IMR-90 (cell line): ENCODE measurements at regions not wholly inside any gene's neighbourhood (a gene's known extent, or its start where the extent isn't known, plus 50 kb on each side); places are given as distances from the start of the nearest gene placed in this dataset.

Experiments
- ATAC-seq: fragments of 200-7000 bp; cut with Tn5 transposase; 2 replicates; pipeline ENCODE4 v1.9.1; 2020; ENCODE audit warnings: low read depth, mild to moderate bottlenecking, moderate library complexity
- BruUV-seq: library from RNA; stranded (reverse); fragments of 400-500 nt; replicated peaks from 2 replicates; lab custom pipeline; 2021; lab: Mats Ljungman, UMichigan
- CTCF ChIA-PET: fragments of 300-600 bp; formaldehyde crosslinking; extraction: SDS; loops from one replicate; lab custom pipeline; 2021; ENCODE audit warnings: antibody characterized with exemption; lab: Yijun Ruan, JAX
- POLR2A ChIA-PET: fragments of 300-600 bp; sonication (Branson Sonifier 250); formaldehyde crosslinking; loops from one replicate; lab custom pipeline; 2022; ENCODE audit warnings: antibody characterized with exemption; ENCODE audit not compliant: unreplicated experiment; lab: Charles Lee
- DNase-seq: peaks from one replicate; pipeline ENCODE4 v3.0.0; 2013
- H2AFZ ChIP-seq: replicated peaks from 2 replicates; pipeline ENCODE3; 2013; ENCODE audit warnings: low read length, mild to moderate bottlenecking; ENCODE audit not compliant: poor library complexity
- H2AK5ac ChIP-seq: 2 replicates; pipeline ENCODE4 v1.6.1; 2013; ENCODE audit warnings: low read depth, low read length, inconsistent platforms
- H2AK9ac ChIP-seq: replicated peaks from 2 replicates; pipeline ENCODE3; 2013; ENCODE audit warnings: mild to moderate bottlenecking, low read depth, low read length, moderate library complexity; ENCODE audit not compliant: poor library complexity
- H2BK120ac ChIP-seq: 2 replicates; pipeline ENCODE4 v1.6.1; 2013; ENCODE audit warnings: low read depth, low read length, inconsistent platforms
- H2BK15ac ChIP-seq: 3 replicates; pipeline ENCODE4 v1.6.1; 2013; ENCODE audit warnings: low read depth, low read length, inconsistent platforms
- H2BK20ac ChIP-seq: 2 replicates; pipeline ENCODE4 v1.6.1; 2013; ENCODE audit warnings: low read depth, mild to moderate bottlenecking, inconsistent platforms, low read length, moderate library complexity
- H2BK5ac ChIP-seq: 2 replicates; pipeline ENCODE4 v1.6.1; 2013; ENCODE audit warnings: mild to moderate bottlenecking, low read depth, low read length, inconsistent platforms; ENCODE audit not compliant: poor library complexity, severe bottlenecking
- H3K14ac ChIP-seq: replicated peaks from 2 replicates; pipeline ENCODE4 v1.6.1; 2013; ENCODE audit warnings: low read depth, low read length, inconsistent platforms
- H3K18ac ChIP-seq: 2 replicates; pipeline ENCODE4 v1.6.1; 2013; ENCODE audit warnings: low read depth, low read length, control low read depth
- H3K23ac ChIP-seq: 2 replicates; pipeline ENCODE4 v1.6.1; 2013; ENCODE audit warnings: low read depth, low read length, inconsistent platforms
- H3K27ac ChIP-seq: 2 replicates; pipeline ENCODE4 v1.5.1; 2013; ENCODE audit warnings: mild to moderate bottlenecking, control low read depth, low read length; ENCODE audit not compliant: insufficient read depth
- H3K27me3 ChIP-seq: 2 replicates; pipeline ENCODE4 v1.6.1; 2013; ENCODE audit warnings: low read length; ENCODE audit not compliant: control insufficient read depth, insufficient read depth
- H3K36me3 ChIP-seq: 2 replicates; pipeline ENCODE4 v1.6.1; 2013; ENCODE audit warnings: low read length, mixed read lengths; ENCODE audit not compliant: control insufficient read depth, insufficient read depth
- H3K4ac ChIP-seq: 2 replicates; pipeline ENCODE4 v1.6.1; 2013; ENCODE audit warnings: low read depth, low read length, inconsistent platforms
- H3K4me1 ChIP-seq: 2 replicates; pipeline ENCODE4 v1.6.1; 2013; ENCODE audit warnings: low read length, mixed read lengths; ENCODE audit not compliant: control insufficient read depth, insufficient read depth
- H3K4me2 ChIP-seq: 2 replicates; pipeline ENCODE4 v1.6.1; 2013; ENCODE audit warnings: low read depth, mild to moderate bottlenecking, control low read depth, low read length, moderate library complexity
- H3K4me3 ChIP-seq: 2 replicates; pipeline ENCODE4 v1.5.1; 2013; ENCODE audit warnings: low read depth, mild to moderate bottlenecking, control low read depth, low read length, moderate library complexity; ENCODE audit not compliant: insufficient read depth
- H3K56ac ChIP-seq: 2 replicates; pipeline ENCODE4 v1.6.1; 2013; ENCODE audit warnings: low read length, inconsistent platforms; ENCODE audit not compliant: insufficient read depth; ENCODE audit errors: extremely low read depth
- H3K79me1 ChIP-seq, 2 experiments: 2 replicates each; pipeline ENCODE4 v1.6.1; 2013; ENCODE audit warnings: low read length in 2 of 2, inconsistent platforms in 1 of 2, low read depth in 1 of 2
- H3K9ac ChIP-seq: 2 replicates; pipeline ENCODE4 v1.6.1; 2013; ENCODE audit warnings: low read depth, low read length, control low read depth
- H3K9me1 ChIP-seq: 2 replicates; pipeline ENCODE4 v1.6.1; 2013; ENCODE audit warnings: low read length, inconsistent platforms; ENCODE audit not compliant: insufficient read depth
- H3K9me3 ChIP-seq: 2 replicates; pipeline ENCODE4 v1.6.1; 2013; ENCODE audit warnings: low read length; ENCODE audit not compliant: control insufficient read depth, insufficient read depth
- H4K20me1 ChIP-seq: 2 replicates; pipeline ENCODE4 v1.6.1; 2013; ENCODE audit warnings: low read length, inconsistent platforms; ENCODE audit not compliant: insufficient read depth
- H4K5ac ChIP-seq: 2 replicates; pipeline ENCODE4 v1.6.1; 2013; ENCODE audit warnings: mild to moderate bottlenecking, low read depth, low read length, control low read depth
- H4K8ac ChIP-seq, 2 experiments: 2 replicates each; pipeline ENCODE4 v1.6.1; 2013; ENCODE audit warnings: low read depth in 2 of 2, low read length in 2 of 2, control low read depth in 1 of 2, inconsistent platforms in 1 of 2
- H4K91ac ChIP-seq: 2 replicates; pipeline ENCODE4 v1.6.1; 2013; ENCODE audit warnings: low read depth, low read length, inconsistent platforms; ENCODE audit not compliant: insufficient read depth
- CTCF ChIP-seq: conservative IDR thresholded peaks from 2 replicates; pipeline ENCODE4 v1.5.1; 2012; ENCODE audit warnings: mild to moderate bottlenecking, low read depth, low read length, improper control_type of control experiment
- FOS ChIP-seq: fragments of 150-350 bp; IDR thresholded peaks from 2 replicates; pipeline ENCODE4 v1.6.1; 2016; ENCODE audit warnings: low read depth, low read length
- MAFK ChIP-seq: IDR thresholded peaks from 2 replicates; pipeline ENCODE4 v1.6.1; 2012; ENCODE audit warnings: low read depth, low read length, improper control_type of control experiment
- RCOR1 ChIP-seq: IDR thresholded peaks from 2 replicates; pipeline ENCODE4 v1.6.1; 2012; ENCODE audit warnings: mild to moderate bottlenecking, low read length, improper control_type of control experiment; ENCODE audit not compliant: insufficient replicate concordance
- WGBS, 2 experiments: methylation state at CpG; one replicate each; pipeline versions ENCODE4 v1.1.5 to v1.1.7; 2013; ENCODE audit warnings: missing lambda C conversion rate in 2 of 2; ENCODE audit not compliant: insufficient read length in 1 of 2; ENCODE audit errors: extremely low coverage in 2 of 2; 5-methylcytosine and 5-hydroxymethylcytosine counted together
- dilution Hi-C: fragments of 300-500 bp; cut with HindIII; formaldehyde crosslinking; loops from one replicate; pipeline ENCODE4 v1.14.3; 2018; ENCODE audit warnings: low sequenced_read_pairs; ENCODE audit not compliant: unreplicated experiment
- in situ Hi-C: fragments of 300-500 bp; cut with MboI; formaldehyde crosslinking; loops from 3 replicates; pipeline ENCODE4 v1.14.3; 2019; ENCODE audit warnings: low sequenced_read_pairs, inconsistent platforms, mixed read lengths
- intact Hi-C: fragments of 100-400 bp; cut with micrococcal nuclease; formaldehyde crosslinking; loops from 2 replicates; pipeline ENCODE4 v1.10.0; 2022

- no peak overlapping the region for H2AK9ac ChIP-seq
- intact Hi-C loops, result no loop called here
- DNase-seq, result no peak
- no peaks in the 10 kb centered on the region for H3K79me1 ChIP-seq
- H2BK5ac ChIP-seq, result no peak overlapping the region
- ChIA-PET POLR2A (no interaction called here), CTCF (no interaction called here)
- ATAC-seq, result no peak
- BruUV-seq, result no TSS peak
- H3K9me3 ChIP-seq, result no peaks in the 10 kb centered on the region
- in situ Hi-C loops, result no loop called here
- no peak overlapping the region for H3K18ac ChIP-seq
- no peak overlapping the region for H2AFZ ChIP-seq
- H3K36me3 ChIP-seq, result no peaks in the 10 kb centered on the region
- no peaks in the 10 kb centered on the region for H3K4me1 ChIP-seq
- H3K23ac ChIP-seq, result no peak overlapping the region
- no peak overlapping the region for H4K8ac ChIP-seq
- no peak overlapping the region for H3K27ac ChIP-seq
- no peak overlapping the region for H3K4ac ChIP-seq
- H3K56ac ChIP-seq, result no peak overlapping the region
- no peak overlapping the region for H4K5ac ChIP-seq
- no peak overlapping the region for H3K4me2 ChIP-seq
- no peak overlapping the region for H3K9ac ChIP-seq
- dilution Hi-C loops, result no loop called here
- H3K27me3 ChIP-seq, result no peaks in the 10 kb centered on the region
- H3K4me3 ChIP-seq, result no peak overlapping the region
- no peaks in the 10 kb centered on the region for H3K9me1 ChIP-seq
- H2BK20ac ChIP-seq, result no peak overlapping the region
- H3K14ac ChIP-seq, result no peak overlapping the region
- H2AK5ac ChIP-seq, result no peak overlapping the region
- H2BK120ac ChIP-seq, result no peak overlapping the region
- no CpG with 5 or more reads among the region's 2 CpGs for WGBS, 2 experiments
- no peak overlapping the region for H4K91ac ChIP-seq
- H2BK15ac ChIP-seq, result no peak overlapping the region
- no peaks in the 10 kb centered on the region for H4K20me1 ChIP-seq
- TF ChIP-seq RCOR1 (no peak), CTCF (no peak), FOS (no peak), MAFK (no peak)
Observed at GRCh38 chr6:114428341-114428740, 85.5 kb upstream of the HS3ST5 start.
